Motor neuron (in vitro differentiated cells): ENCODE measurements at regions not wholly inside any gene's neighbourhood (a gene's known extent, or its start where the extent isn't known, plus 50 kb on each side); places are given as distances from the start of the nearest gene placed in this dataset.

Experiments
- ATAC-seq, 8 experiments: fragments of 200-7000 bp; cut with Tn5 transposase; replicated peaks in 6 of 8; 2 replicates each; pipeline ENCODE4 v1.8.0; 2021; ENCODE audit warnings: mild to moderate bottlenecking in 8 of 8, moderate library complexity in 8 of 8
- H3K27ac ChIP-seq, 2 donors: fragments of 250-450 bp; sonication (Bioruptor Pico); 2 replicates each; pipeline ENCODE4 v1.9.0; 2021; ENCODE audit warnings: antibody characterized with exemption in 2 of 2, mild to moderate bottlenecking in 2 of 2, moderate library complexity in 1 of 2
- H3K4me1 ChIP-seq, 2 donors: fragments of 250-450 bp; sonication (Bioruptor Pico); replicated peaks in 1 of 2; 2 replicates each; pipeline ENCODE4 v1.6.1; 2021; ENCODE audit warnings: antibody characterized with exemption in 2 of 2, mild to moderate bottlenecking in 2 of 2, moderate library complexity in 1 of 2
- H3K4me3 ChIP-seq, 5 donors: fragments of 250-450 bp; sonication (Bioruptor Pico); 2 replicates each; pipeline ENCODE4 v1.9.0; 2021; ENCODE audit warnings: antibody characterized with exemption in 5 of 5, mild to moderate bottlenecking in 5 of 5, moderate library complexity in 4 of 5
- WGBS, 10 experiments: fragments of 450-650 bp; shearing (Covaris generic); methylation state at CpG; one replicate each; pipeline ENCODE4 v1.0.0; 2022; 5-methylcytosine and 5-hydroxymethylcytosine counted together
- in situ Hi-C, 9 experiments: fragments of 400-800 bp; cut with MboI; loops; one replicate each; pipeline ENCODE4 v1.15.0; 2021; ENCODE audit warnings: low sequenced_read_pairs in 9 of 9, low pct_unique_long_range_greater_than_20kb in 2 of 9; ENCODE audit not compliant: unreplicated experiment in 9 of 9

GRCh38 chr3:23668430-23668904 lies 137.3 kb upstream of the UBE2E1 start:
- Histone ChIP-seq H3K4me3 (no peak overlapping the region), H3K27ac (no peak overlapping the region), H3K4me1 (peaks cover 2 to 3% of the 10 kb centered on the region in 2 donors)
- in situ Hi-C loops, result no loop called here
- 0 to 90% (median 73%) methylated on average over 1 to 3 of the region's 4 CpGs; no CpG with 5 or more reads in 4 of the 10 experiments for WGBS, 10 experiments
- peak in 2 of 8 experiments; percentile 64 to 74 for ATAC-seq

GRCh38 chr3:23669541-23670255 lies 136.1 kb upstream of the UBE2E1 start:
- no peak overlapping the region for H3K27ac ChIP-seq
- in situ Hi-C loops, result no loop called here
- WGBS, 10 experiments, result 50 to 82% (median 62%) methylated on average over 2 to 8 of the region's 8 CpGs; no CpG with 5 or more reads in 4 of the 10 experiments
- no peak overlapping the region for H3K4me3 ChIP-seq
- no peak for ATAC-seq
- H3K4me1 ChIP-seq, result peaks cover 2 to 3% of the 10 kb centered on the region in 2 donors

- no peak overlapping the region for H3K27ac ChIP-seq
- no peak overlapping the region for H3K4me3 ChIP-seq
- ATAC-seq, result peak in 4 of 8 experiments; percentile 20 to 70 (median 46)
- H3K4me1 ChIP-seq, result peaks cover 2 to 3% of the 10 kb centered on the region in 2 donors
- in situ Hi-C loops, result no loop called here
- WGBS, 10 experiments, result 30 to 100% (median 66%) methylated on average over 1 to 16 of the region's 38 CpGs
These were observed 133.7 kb upstream of the UBE2E1 start for GRCh38 chr3:23671851-23672589.

- ATAC-seq, result no peak
- H3K4me3 ChIP-seq, result no peak overlapping the region
- no peak overlapping the region for H3K27ac ChIP-seq
- H3K4me1 ChIP-seq, result peaks cover 2 to 3% of the 10 kb centered on the region in 2 donors
- in situ Hi-C loops, result no loop called here
- 73 to 100% (median 91%) methylated on average over 1 to 4 of the region's 4 CpGs for WGBS, 10 experiments
These were observed 133.1 kb upstream of the UBE2E1 start for GRCh38 chr3:23672628-23673027.

GRCh38 chr3:23675010-23675409 lies 130.7 kb upstream of the UBE2E1 start:
- Histone ChIP-seq H3K4me3 (no peak overlapping the region), H3K4me1 (peaks cover 0 to under 1% of the 10 kb centered on the region in 2 donors), H3K27ac (no peak overlapping the region)
- in situ Hi-C loops, result no loop called here
- no peak for ATAC-seq
- WGBS, 10 experiments, result 40 to 100% (median 70%) methylated on average over 1 to 3 of the region's 3 CpGs

- in situ Hi-C loops, result no loop called here
- Histone ChIP-seq H3K4me1 (no peaks in the 10 kb centered on the region), H3K4me3 (no peak overlapping the region), H3K27ac (no peak overlapping the region)
- WGBS, 10 experiments, result 83 to 100% (median 100%) methylated on average over 1 of the region's 1 CpG; no CpG with 5 or more reads in 5 of the 10 experiments
- ATAC-seq, result no peak
These were observed 129.7 kb upstream of the UBE2E1 start for GRCh38 chr3:23676093-23676492.

GRCh38 chr3:23682646-23683045 lies 123.1 kb upstream of the UBE2E1 start:
- ATAC-seq, result no peak
- H3K4me3 ChIP-seq, result no peak overlapping the region
- H3K27ac ChIP-seq, result no peak overlapping the region
- 25 to 83% (median 56%) methylated on average over 1 of the region's 1 CpG; no CpG with 5 or more reads in 6 of the 10 experiments for WGBS, 10 experiments
- peaks cover 0 to 5% of the 10 kb centered on the region in 2 donors for H3K4me1 ChIP-seq
- in situ Hi-C loops, result no loop called here

GRCh38 chr3:23685541-23686258 lies 120.1 kb upstream of the UBE2E1 start:
- Histone ChIP-seq H3K4me1 (peaks cover 0 to 5% of the 10 kb centered on the region in 2 donors), H3K27ac (no peak overlapping the region), H3K4me3 (no peak overlapping the region)
- in situ Hi-C loops, result no loop called here
- ATAC-seq, result peak; percentile 69 to 100 (median 97)
- WGBS, 10 experiments, result 7 to 100% (median 91%) methylated on average over 1 to 8 of the region's 9 CpGs; no CpG with 5 or more reads in 2 of the 10 experiments

GRCh38 chr3:23686519-23686918 lies 119.2 kb upstream of the UBE2E1 start:
- in situ Hi-C loops, result no loop called here

GRCh38 chr3:23691357-23691895 lies 114.3 kb upstream of the UBE2E1 start:
- in situ Hi-C loops, result no loop called here

More at GRCh38 chr3:23686519-23686918, 119.2 kb upstream of the UBE2E1 start:
- H3K4me1 ChIP-seq, result peaks cover 0 to 5% of the 10 kb centered on the region in 2 donors
- H3K27ac ChIP-seq, result no peak overlapping the region
- peak in 1 of 8 experiments; percentile 43 for ATAC-seq
- WGBS, 10 experiments, result 8 to 86% (median 24%) methylated on average over 1 to 3 of the region's 3 CpGs; no CpG with 5 or more reads in 4 of the 10 experiments
- no peak overlapping the region for H3K4me3 ChIP-seq

GRCh38 chr3:23696842-23697241 lies 108.9 kb upstream of the UBE2E1 start:
- in situ Hi-C loops, result no loop called here
- no peak overlapping the region for H3K4me3 ChIP-seq
- WGBS, 10 experiments, result 26 to 100% (median 83%) methylated on average over 1 to 2 of the region's 2 CpGs; no CpG with 5 or more reads in 3 of the 10 experiments
- ATAC-seq, result peak in 2 of 8 experiments; percentile 32 to 59
- H3K27ac ChIP-seq, result no peak overlapping the region
- H3K4me1 ChIP-seq, result no peaks in the 10 kb centered on the region

More at GRCh38 chr3:23691357-23691895, 114.3 kb upstream of the UBE2E1 start:
- peaks cover 0 to 3% of the 10 kb centered on the region in 2 donors for H3K4me1 ChIP-seq
- no peak overlapping the region for H3K27ac ChIP-seq
- 17 to 100% (median 83%) methylated on average over 1 to 4 of the region's 5 CpGs; no CpG with 5 or more reads in 3 of the 10 experiments for WGBS, 10 experiments
- no peak for ATAC-seq
- no peak overlapping the region for H3K4me3 ChIP-seq

- 58 to 100% (median 86%) methylated on average over 2 to 9 of the region's 9 CpGs; no CpG with 5 or more reads in 5 of the 10 experiments for WGBS, 10 experiments
- Histone ChIP-seq H3K4me3 (no peak overlapping the region), H3K27ac (no peak overlapping the region), H3K4me1 (no peaks in the 10 kb centered on the region)
- in situ Hi-C loops, result no loop called here
- ATAC-seq, result peak in 2 of 8 experiments; percentile 23 to 25
These were observed 108.3 kb upstream of the UBE2E1 start for GRCh38 chr3:23697416-23697815.
